CD4-positive, alpha-beta T cell treated with Interleukin-12 subunit alpha and Interleukin-12 subunit beta, for 1 hour (primary cell): ENCODE measurements at regions not wholly inside any gene's neighbourhood (a gene's known extent, or its start where the extent isn't known, plus 50 kb on each side); places are given as distances from the start of the nearest gene placed in this dataset.

ENCODE experiments used
- DNase-seq: peaks from one replicate; pipeline ENCODE4 v3.0.0-alpha.2; 2020

DNA sequence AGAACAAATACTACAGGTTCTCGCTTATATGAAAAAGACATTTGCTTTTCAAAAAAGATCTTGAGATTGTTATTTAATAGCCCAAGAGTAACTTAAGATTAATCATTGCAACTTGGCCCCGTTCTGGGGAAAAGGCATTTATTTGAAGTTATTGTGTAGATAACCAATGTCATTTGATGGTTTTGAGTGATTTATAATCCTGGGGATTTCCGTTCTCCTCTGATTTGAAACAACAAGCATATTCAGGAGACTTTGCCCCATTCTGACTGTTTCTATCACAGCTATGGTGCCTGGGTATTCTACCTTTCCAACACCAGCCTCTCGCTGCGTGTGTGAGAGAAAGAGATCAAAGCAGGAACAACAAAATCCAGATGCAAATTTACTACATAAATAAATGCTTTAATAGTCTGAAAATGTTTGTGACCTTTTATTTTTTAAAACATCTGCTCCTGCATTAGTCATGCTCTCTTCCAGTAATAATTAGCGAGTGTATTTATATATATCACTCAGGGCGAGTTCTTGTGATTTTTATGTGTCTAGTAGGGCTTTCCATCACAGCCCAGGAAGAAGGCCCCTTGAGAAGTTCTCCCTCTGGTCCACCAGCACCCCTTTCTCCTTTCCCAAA is 197.9 kb upstream of the FOXQ1 start:
- DNase-seq: no peak

DNA sequence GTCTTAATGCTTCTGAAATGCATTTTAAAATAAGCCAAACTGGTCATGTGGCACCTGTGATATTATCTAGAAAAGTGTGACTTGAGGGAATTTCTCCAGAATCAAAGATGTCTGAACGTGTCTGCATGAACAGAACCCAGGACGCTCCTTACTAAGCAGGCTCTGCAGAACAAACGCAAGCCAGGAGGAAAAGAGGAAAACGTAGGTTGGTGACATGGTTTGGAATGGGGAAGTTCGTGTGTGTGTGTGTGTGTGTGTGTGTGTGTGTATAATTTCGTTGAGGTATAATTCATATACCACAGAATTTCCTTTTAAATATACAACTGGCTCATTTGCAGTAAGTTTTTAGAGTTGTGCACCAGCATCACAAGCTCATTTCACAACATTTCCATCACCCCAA is 200.5 kb upstream of the FOXQ1 start:
- no peak for DNase-seq

DNA sequence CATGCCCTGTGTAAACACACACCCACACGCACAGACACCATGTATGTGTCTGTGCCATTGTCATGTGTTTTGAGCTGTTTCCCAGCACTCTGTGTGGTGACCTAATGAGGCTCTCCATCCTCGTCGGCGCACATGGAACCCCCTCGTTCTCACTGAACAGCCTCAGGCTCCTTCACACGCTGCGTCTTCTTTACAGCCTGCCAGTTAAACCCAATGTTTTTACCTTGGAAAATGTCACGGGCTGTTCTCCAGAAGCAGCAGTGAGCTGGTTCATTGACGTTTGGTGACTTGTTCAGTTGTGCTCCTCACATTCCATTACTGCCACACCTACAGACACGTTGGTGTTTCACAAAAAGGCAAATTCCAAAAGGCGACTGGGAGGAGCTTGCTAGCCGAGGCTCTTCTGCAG is 201.0 kb upstream of the FOXQ1 start:
- no peak for DNase-seq

DNA sequence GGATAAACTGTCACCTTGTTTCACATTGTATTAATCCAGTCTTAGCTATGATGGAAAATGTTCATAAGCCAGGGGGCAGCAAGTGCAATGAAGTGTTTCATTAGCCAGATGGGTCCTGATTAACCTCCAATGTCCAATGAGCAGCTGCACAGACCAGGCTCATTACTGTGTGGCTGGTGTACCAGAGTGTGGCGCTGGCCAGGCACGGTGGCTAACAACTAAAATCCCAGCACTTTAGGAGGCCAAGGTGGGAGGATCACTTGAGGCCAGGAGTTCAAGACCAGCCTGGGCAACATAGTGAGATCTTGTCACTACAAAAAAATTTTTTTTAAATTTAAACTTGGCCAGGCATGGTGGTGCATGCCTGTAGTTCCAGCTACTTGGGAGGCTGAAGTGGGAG is 201.7 kb upstream of the FOXQ1 start:
- no peak for DNase-seq

GRCh38 chr6:1109134-1109533 is 202.8 kb upstream of the FOXQ1 start:
- no peak for DNase-seq

DNA sequence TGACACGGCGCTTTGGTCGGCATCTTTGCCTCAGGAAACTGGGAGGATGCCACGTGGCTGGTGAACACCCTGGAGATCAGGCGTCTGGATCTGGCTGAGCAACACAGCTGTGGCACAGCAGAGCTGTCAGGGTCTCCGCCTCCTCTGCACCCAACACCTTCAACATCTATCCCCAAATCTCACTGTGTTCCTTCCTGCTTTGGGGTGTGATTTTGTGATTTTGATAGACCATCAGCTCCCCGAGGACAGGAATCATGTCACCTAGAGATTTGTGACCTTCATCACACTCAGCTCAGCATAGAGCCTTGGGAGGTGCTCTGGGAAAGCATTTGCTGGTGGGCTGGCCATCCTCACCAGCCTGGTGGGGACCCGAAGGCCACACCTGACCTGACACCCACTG is 203.7 kb upstream of the FOXQ1 start:
- no peak for DNase-seq

DNA sequence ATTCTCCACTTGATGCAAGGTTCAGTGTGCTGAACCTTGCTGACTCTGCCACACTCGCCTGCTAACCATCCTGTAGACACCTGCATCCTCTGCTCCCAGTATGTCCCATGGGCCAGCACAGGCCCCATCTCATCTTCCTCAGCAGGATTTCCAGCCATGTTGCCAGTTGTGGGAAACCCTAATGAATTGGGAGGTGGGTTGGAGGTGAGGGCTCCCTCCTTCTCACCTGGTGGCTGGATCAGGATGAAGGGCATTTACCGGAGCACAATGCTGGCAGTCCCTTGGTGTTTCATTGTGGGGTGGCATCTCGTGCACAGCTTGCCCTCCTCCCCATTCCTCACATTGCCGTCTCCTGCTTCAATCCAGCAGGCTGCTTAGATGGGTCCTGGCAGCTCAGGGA is 204.3 kb upstream of the FOXQ1 start:
- DNase-seq: no peak

DNA sequence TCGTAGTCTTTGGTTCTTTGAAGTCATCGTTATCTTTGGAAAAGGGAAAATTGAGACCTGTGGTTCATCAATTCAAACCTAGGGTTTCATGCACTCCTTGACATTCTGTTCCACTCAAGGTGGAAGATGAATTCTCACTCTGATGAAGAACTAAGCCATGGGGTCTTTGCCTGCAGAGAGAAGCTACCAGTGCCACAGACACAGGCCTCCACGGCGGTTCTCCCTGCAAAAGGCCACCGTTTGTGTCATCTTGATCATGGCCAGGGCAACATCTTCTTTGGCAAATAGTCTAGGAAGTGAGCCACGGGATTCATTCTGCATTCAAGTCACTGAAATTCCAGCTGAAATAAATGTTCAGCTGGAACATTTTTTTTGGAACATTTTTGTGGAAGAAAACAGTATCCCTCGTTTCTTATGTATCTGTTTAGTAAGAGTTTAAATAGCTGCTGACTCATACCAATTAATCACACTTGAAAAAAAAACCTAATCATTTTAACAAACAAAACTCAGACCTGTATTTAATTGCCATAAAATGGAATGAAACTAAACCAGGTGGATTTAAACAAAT is 206.0 kb upstream of the FOXQ1 start:
- DNase-seq: no peak

DNA sequence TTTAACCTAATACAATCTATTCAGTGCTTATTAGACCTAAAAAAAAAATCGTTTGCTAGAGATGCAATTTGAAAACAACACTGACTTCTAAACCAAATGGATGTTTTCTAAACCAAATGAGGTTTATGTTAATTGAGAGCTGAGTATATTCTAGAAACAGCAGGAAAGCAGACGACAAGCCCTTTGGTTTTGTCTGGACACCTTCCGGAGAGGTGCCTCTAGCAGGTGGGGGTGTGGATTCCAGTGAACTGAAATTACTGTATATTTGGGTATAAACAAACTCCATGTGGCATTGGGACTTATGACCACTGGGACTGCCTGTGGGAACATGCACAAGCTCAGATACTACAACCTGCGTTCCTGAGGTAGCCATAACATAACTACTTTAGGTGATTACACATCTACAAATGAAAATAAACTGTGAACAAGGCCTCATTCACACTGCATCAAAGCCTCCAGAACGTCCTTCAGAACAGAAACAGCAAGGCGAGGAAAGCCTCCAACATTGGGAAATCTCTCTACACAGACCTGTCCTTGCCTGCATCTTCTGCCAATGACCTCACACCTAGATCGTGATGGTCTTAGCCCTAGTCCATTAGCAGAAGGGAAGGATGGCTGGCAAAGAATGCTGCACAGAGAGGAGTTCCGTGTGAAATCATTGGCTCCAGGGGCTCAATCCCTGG is 206.8 kb upstream of the FOXQ1 start:
- DNase-seq: no peak

GRCh38 chr6:1103945-1104623 is 207.8 kb upstream of the FOXQ1 start:
- DNase-seq: no peak

DNA sequence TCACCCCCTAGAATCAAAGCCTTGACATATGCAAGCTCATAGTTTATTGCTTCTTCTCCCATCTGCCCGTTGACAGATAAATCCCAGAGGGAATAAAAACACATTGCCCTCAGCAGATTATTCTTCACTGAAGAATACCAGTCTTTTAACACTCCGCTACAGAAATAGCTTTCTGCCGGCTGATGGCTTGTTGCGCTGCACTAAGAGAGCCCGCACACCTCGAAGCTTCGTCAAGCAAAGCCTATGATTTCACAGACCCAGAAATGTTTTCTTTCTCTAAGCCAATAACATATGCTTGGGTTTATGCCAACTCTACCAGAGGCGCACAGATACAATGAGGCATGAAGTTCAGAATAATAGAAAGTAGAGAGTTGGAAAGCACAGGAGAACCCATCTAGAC is 208.9 kb upstream of the FOXQ1 start:
- no peak for DNase-seq

DNA sequence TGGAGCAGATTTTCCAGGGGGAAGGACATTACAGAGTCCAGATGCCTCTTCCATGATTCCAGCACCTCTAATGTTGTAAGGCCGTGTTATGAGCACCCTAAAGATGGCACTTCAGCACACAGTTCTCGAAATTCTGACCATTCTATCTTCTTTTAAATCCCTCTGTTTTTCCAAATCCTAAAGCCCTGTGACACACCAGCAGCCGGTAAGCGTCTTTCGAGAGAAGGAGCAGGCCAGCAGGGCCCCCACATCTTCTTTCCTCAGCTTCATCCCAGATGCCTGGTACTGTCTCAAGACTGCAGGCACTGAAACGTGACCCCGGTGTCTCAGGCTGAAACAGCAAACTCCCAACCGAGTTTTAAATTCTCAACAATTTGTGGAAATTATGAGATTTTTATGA is 211.6 kb upstream of the FOXQ1 start:
- DNase-seq: no peak

- no peak for DNase-seq
Observed at GRCh38 chr6:1099264-1099663, 212.6 kb upstream of the FOXQ1 start.

- no peak for DNase-seq
Observed at GRCh38 chr6:1096967-1097765, 214.7 kb upstream of the FOXQ1 start.

- DNase-seq: no peak
Observed at GRCh38 chr6:1094306-1094705, 217.6 kb upstream of the FOXQ1 start.

DNA sequence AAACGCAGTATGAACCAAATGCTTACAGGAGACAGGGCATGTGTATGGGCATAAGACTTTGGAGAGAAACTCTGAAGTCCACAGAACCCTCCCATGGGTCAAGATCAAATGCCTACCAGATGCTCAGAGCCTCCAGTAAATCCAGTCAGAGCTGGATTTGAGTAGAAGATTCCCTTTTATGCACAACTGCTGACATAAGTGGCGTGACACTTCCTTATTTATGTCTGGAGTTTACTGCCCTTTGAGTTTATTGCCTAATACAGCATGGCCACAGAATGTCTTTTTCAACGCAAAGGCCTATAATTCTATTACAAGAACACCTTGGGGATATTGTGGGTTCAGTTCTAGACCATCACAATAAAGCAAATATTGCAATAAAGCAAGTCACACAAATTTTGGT is 220.0 kb upstream of the FOXQ1 start:
- DNase-seq: no peak

- no peak for DNase-seq
Observed at GRCh38 chr6:1089859-1090258, 222.0 kb upstream of the FOXQ1 start.

GRCh38 chr6:1088492-1089001 is 223.4 kb upstream of the FOXQ1 start:
- no peak for DNase-seq

DNA sequence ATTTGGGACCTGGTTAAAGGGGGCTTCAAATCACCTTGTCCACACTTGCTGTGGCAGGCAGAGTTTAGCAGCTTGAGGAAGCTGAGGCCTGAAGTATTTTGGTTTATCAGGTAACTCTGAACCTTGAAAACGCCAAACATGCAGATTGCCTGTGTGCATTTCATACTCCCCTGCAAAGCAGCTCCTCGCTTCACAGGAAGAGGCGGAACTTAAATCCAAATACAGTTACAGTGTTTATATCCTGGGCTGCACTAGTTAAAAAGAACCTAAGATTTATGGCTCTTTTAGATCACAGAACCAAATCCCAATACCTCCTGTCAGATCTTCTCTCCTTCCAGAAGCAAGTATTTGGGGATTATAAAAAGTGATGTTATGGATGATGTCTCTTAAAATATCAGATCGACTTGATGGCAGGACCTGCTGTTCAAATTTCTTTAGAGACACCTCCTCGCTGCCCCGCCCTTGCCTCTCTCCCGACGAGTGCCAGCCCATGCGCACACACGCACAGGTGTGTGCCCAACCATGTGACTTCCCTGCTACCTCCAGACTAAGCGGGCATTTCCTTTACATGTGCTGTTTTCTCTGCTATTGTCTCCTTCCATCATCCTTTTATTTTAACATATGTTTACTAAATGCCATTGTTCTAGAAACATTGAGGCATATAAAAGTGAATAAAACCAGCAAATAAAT is 224.6 kb upstream of the FOXQ1 start:
- DNase-seq: no peak

DNA sequence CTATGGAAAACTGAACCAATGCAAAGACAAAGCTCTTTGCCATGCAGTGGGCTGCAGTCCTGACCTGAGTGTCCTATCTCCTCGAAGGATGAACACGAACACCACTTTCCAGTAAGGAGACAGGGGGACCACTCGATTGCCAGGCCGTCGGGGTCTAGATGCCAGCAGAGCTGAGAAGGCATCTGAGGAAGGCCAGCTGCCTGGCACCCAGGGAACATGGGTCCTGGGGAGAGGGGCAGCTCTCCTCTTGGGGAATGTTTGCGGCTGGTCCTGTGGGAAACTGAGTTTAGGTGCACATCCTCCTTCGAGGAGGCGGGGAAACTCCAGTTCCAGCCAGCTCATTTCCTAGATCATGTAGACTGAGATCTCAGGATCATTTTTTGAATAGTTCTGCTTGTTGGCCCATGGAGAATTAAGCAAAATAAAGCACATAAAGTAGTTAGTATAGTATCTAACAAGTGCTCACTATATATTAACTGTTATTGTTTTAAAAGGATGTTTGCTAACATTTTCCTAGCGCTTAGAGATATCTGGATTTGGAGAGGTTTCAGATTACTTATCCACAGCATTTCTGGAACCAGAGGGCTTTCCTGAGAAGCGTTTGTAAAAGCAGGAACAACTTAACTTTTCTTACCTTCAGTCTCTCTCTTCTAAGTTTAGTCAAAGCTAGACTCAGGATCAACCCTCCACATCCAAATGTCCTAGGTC is 225.3 kb upstream of the FOXQ1 start:
- DNase-seq: no peak

DNA sequence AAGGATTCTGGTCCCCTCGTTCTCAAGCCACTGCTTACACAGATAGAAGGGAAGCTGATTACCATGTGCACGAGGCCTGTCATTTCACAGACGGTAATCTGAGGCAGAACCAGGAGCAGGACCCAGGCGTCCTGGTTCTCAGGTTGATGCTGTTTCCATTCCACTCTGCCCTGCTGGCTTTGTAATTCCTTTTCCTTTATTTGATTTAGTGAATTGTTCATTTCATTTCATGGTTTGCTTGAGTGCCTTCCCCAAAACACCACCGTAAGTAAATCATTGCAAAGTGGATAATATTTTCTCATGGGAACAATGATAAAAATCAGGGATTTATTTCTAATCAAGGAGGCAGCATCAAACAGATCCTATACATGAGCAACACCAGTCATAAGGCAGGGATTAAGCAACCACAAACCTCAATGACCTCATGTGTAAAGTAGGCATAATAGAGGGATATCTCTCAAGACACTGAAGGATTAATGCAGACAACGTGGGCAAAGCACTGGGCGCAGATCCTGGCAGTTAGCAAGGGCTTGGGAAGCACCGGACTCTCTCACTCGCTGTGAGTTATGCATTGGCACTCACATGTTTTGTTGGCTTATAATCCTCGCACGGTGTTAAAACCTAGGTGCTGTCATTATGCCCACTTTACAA is 229.5 kb upstream of the FOXQ1 start:
- DNase-seq: no peak
